ENCODE measurements at regions not wholly inside any gene's neighbourhood (a gene's known extent, or its start where the extent isn't known, plus 50 kb on each side); places are given as distances from the start of the nearest gene placed in this dataset.

- no peaks in the 10 kb centered on the region for H3K27me3 Mint-ChIP-seq (ENCODE audit: insufficient read depth)
- no peaks in the 10 kb centered on the region for H3K9me3 Mint-ChIP-seq
- no peaks in the 10 kb centered on the region; the same call in 1 of the 2 replicates for H3K36me3 Mint-ChIP-seq (ENCODE audit: low read depth)
- H3K4me1 Mint-ChIP-seq (ENCODE audit: low read depth), result peaks cover 11% of the 10 kb centered on the region
- no peak overlapping the region for H3K4me3 Mint-ChIP-seq
- TF ChIP-seq CTCF (IDR thresholded peaks at IDR 0.05), result no peak
- DNase-seq, result no peak
- no peak overlapping the region for H3K27ac Mint-ChIP-seq
Measured at GRCh38 chr1:81712425-81712824, 88.3 kb upstream of the ADGRL2 start.

- H3K36me3 Mint-ChIP-seq (ENCODE audit: low read depth), result no peaks in the 10 kb centered on the region; the same call in 1 of the 2 replicates
Measured at GRCh38 chr1:81710857-81711256, 89.9 kb upstream of the ADGRL2 start.

GRCh38 chr1:81708250-81708649 is 92.5 kb upstream of the ADGRL2 start:
- Mint-ChIP-seq H3K36me3 (ENCODE audit: low read depth) (peaks cover 4% of the 10 kb centered on the region), H3K27me3 (ENCODE audit: insufficient read depth) (no peaks in the 10 kb centered on the region), H3K4me3 (no peak overlapping the region), H3K9me3 (no peaks in the 10 kb centered on the region), H3K4me1 (ENCODE audit: low read depth) (peaks cover 47% of the 10 kb centered on the region), H3K27ac (no peak overlapping the region)
- no peak for DNase-seq
- TF ChIP-seq CTCF (IDR thresholded peaks at IDR 0.05), result no peak

More at GRCh38 chr1:81710857-81711256, 89.9 kb upstream of the ADGRL2 start:
- Mint-ChIP-seq H3K27ac (no peak overlapping the region), H3K27me3 (ENCODE audit: insufficient read depth) (no peaks in the 10 kb centered on the region), H3K4me3 (no peak overlapping the region), H3K4me1 (ENCODE audit: low read depth) (peaks cover 26% of the 10 kb centered on the region), H3K9me3 (no peaks in the 10 kb centered on the region)
- no peak for DNase-seq
- no peak for TF ChIP-seq CTCF (IDR thresholded peaks at IDR 0.05)

GRCh38 chr1:81706650-81707435 is 93.9 kb upstream of the ADGRL2 start:
- H3K27me3 Mint-ChIP-seq (ENCODE audit: insufficient read depth), result no peaks in the 10 kb centered on the region
- peaks cover 4% of the 10 kb centered on the region for H3K36me3 Mint-ChIP-seq (ENCODE audit: low read depth)
- H3K4me1 Mint-ChIP-seq (ENCODE audit: low read depth), result peaks cover 61% of the 10 kb centered on the region
- no peaks in the 10 kb centered on the region for H3K9me3 Mint-ChIP-seq
- DNase-seq, result peak; percentile 66
- H3K4me3 Mint-ChIP-seq, result peak overlapping the region; percentile 53
- no peak for TF ChIP-seq CTCF (IDR thresholded peaks at IDR 0.05)
- H3K27ac Mint-ChIP-seq, result peak overlapping the region; percentile 73

GRCh38 chr1:81703756-81704463 is 96.8 kb upstream of the ADGRL2 start:
- Mint-ChIP-seq H3K4me1 (ENCODE audit: low read depth) (peaks cover 90% of the 10 kb centered on the region), H3K27me3 (ENCODE audit: insufficient read depth) (no peaks in the 10 kb centered on the region), H3K4me3 (peak overlapping the region; percentile 73), H3K36me3 (ENCODE audit: low read depth) (peaks cover 4% of the 10 kb centered on the region), H3K9me3 (no peaks in the 10 kb centered on the region), H3K27ac (peak overlapping the region; percentile 97)
- no peak for TF ChIP-seq CTCF (IDR thresholded peaks at IDR 0.05)
- peak; percentile 27 for DNase-seq

All from HFFc6 (cell line).